Nephron progenitor cell (in vitro differentiated cells): ENCODE measurements at regions not wholly inside any gene's neighbourhood (a gene's known extent, or its start where the extent isn't known, plus 50 kb on each side); places are given as distances from the start of the nearest gene placed in this dataset.
A peak's percentile ranks its signal among the peaks of the same experiment; 100 is the strongest.

Source experiments
- DNase-seq: peaks from one replicate; pipeline ENCODE4 v3.0.0; 2021
- H3K27ac Mint-ChIP-seq: 2 replicates; pipeline ENCODE4 v1.8.0; 2021; ENCODE audit warnings: mild to moderate bottlenecking, moderate library complexity, mixed read lengths
- H3K27me3 Mint-ChIP-seq: 2 replicates; pipeline ENCODE4 v1.8.0; 2021; ENCODE audit warnings: mild to moderate bottlenecking, low read depth, mixed read lengths; ENCODE audit not compliant: poor library complexity
- H3K36me3 Mint-ChIP-seq: 2 replicates; pipeline ENCODE4 v1.8.0; 2021; ENCODE audit warnings: low read depth, mixed read lengths
- H3K4me1 Mint-ChIP-seq: 2 replicates; pipeline ENCODE4 v1.8.0; 2021; ENCODE audit warnings: mixed read lengths
- H3K4me3 Mint-ChIP-seq: 2 replicates; pipeline ENCODE4 v1.8.0; 2021; ENCODE audit warnings: mild to moderate bottlenecking, moderate library complexity, mixed read lengths
- H3K9me3 Mint-ChIP-seq: 2 replicates; pipeline ENCODE4 v1.8.0; 2021; ENCODE audit warnings: mild to moderate bottlenecking, moderate library complexity, mixed read lengths
- TF ChIP-seq, protein P1 (sequence below): fragments of 200-600 bp; sonication (generic); IDR thresholded peaks from 2 replicates; pipeline ENCODE4 v1.5.0; 2021; ENCODE audit warnings: antibody characterized with exemption

DNA sequence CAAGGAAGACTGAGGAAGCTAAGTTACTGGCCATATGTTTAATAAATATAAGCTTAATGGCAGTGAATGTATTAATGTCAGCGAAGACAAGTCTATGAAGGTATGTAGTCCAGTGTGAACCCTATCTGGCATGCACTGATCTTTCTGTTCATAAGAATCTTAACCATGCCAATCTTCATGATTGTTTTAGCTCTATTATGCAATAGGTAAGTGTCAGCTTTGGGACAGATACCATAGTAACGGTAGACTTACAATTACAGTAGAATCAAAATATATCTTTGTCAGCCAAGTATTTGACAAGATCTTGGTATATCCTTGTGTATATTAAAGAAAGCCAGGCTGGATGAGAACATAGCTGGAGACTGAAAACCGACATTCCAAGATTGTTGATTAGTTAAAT lies 428.5 kb downstream of the SPRY2 start:
- H3K27me3 Mint-ChIP-seq: no peaks in the 10 kb centered on the region
- peaks cover 75% of the 10 kb centered on the region for H3K4me1 Mint-ChIP-seq
- no peak for DNase-seq
- no peak overlapping the region for H3K4me3 Mint-ChIP-seq
- H3K27ac Mint-ChIP-seq: no peak overlapping the region
- no peaks in the 10 kb centered on the region for H3K36me3 Mint-ChIP-seq
- H3K9me3 Mint-ChIP-seq: peaks cover 8% of the 10 kb centered on the region
- TF ChIP-seq, protein P1, sequence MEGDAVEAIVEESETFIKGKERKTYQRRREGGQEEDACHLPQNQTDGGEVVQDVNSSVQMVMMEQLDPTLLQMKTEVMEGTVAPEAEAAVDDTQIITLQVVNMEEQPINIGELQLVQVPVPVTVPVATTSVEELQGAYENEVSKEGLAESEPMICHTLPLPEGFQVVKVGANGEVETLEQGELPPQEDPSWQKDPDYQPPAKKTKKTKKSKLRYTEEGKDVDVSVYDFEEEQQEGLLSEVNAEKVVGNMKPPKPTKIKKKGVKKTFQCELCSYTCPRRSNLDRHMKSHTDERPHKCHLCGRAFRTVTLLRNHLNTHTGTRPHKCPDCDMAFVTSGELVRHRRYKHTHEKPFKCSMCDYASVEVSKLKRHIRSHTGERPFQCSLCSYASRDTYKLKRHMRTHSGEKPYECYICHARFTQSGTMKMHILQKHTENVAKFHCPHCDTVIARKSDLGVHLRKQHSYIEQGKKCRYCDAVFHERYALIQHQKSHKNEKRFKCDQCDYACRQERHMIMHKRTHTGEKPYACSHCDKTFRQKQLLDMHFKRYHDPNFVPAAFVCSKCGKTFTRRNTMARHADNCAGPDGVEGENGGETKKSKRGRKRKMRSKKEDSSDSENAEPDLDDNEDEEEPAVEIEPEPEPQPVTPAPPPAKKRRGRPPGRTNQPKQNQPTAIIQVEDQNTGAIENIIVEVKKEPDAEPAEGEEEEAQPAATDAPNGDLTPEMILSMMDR: no peak

DNA sequence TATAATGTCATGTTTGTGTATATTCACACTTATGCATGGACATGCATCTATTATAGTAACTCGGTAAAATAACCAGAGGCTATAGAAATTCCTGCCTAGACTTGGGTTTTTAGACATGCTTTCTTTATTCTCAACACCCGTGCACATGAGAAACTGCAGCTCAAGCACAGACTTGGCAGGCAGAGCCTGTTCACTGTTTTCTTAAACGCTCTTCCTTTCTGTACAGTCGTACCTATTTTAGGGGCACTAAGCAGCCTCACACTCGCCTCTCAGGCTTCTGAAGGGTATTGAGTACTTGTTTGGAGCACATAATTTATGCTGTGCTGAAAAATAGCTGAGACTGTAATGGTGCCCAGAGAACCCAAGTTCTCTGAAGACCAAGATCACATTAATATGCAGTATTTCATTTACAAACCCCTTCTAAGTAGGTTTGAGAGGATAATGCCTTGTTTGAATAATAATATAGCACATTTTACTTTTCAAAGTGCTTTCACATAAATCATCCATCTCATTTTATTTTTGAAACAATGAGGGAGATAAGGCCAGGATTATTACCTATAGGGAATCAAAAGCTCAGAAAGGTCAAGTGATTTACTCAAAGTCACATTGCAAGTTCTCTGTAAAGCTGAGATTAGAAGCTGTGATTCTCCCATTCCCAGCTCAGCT lies 429.9 kb downstream of the SPRY2 start:
- no peaks in the 10 kb centered on the region for H3K36me3 Mint-ChIP-seq
- H3K4me1 Mint-ChIP-seq: peaks cover 67% of the 10 kb centered on the region
- peaks cover 11% of the 10 kb centered on the region for H3K9me3 Mint-ChIP-seq
- DNase-seq: no peak
- H3K27me3 Mint-ChIP-seq: no peaks in the 10 kb centered on the region
- H3K4me3 Mint-ChIP-seq: no peak overlapping the region
- TF ChIP-seq, protein P1: no peak
- H3K27ac Mint-ChIP-seq: peak overlapping the region; percentile 92

DNA sequence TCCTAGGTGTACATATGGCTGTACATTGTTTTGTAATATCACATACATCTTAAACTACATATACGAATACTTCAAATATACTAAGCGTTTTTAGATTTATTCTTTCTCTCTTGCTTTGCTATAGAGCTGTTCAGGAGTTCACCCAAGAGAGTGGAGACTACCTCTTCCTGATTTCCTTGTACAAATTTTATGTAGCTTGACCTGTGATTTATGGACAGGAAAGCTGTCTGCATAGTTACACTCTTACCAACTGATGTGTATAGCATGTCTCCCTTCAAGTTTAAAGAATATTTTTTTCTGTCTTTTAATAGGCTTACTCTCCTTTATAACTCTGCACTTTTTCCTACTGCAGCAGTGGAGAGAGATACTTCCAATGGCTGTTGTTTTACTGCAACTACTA lies 428.7 kb downstream of the NDFIP2 start:
- peak overlapping the region; percentile 39 for H3K4me3 Mint-ChIP-seq
- peaks cover 11% of the 10 kb centered on the region for H3K9me3 Mint-ChIP-seq
- no peak for DNase-seq

DNA sequence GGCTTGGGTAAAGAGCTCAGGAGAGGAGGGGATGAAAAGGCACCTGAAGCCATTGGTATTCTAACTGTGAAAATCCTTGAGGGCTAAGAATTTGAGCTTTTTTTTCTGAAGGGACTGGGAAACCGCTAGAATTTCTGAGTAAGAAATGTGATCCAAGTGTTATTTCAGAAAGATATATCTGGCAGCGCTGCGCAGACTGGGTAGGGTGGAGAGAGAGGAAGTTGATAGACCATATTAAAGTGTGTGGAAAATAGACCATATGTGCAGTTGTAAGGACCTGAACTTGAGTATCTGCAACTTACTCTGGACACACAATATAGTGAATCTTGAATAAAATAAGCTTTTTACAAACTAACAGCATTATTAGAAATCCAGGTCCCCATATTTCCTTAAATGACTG lies 427.4 kb downstream of the NDFIP2 start:
- Mint-ChIP-seq H3K4me3 (no peak overlapping the region), H3K36me3 (no peaks in the 10 kb centered on the region), H3K27me3 (no peaks in the 10 kb centered on the region), H3K9me3 (peaks cover 11% of the 10 kb centered on the region), H3K27ac (peak overlapping the region; percentile 36), H3K4me1 (peaks cover 51% of the 10 kb centered on the region)
- DNase-seq: no peak
- TF ChIP-seq, protein P1: no peak

More for the DNA sequence above, 428.7 kb downstream of the NDFIP2 start:
- Mint-ChIP-seq H3K27me3 (no peaks in the 10 kb centered on the region), H3K27ac (no peak overlapping the region), H3K36me3 (no peaks in the 10 kb centered on the region), H3K4me1 (peaks cover 62% of the 10 kb centered on the region)
- TF ChIP-seq, protein P1: no peak

GRCh38 chr13:79907527-79907926 lies 426.6 kb downstream of the NDFIP2 start:
- TF ChIP-seq, protein P1: no peak
- H3K27me3 Mint-ChIP-seq: no peaks in the 10 kb centered on the region
- no peak overlapping the region for H3K4me3 Mint-ChIP-seq
- no peak overlapping the region for H3K27ac Mint-ChIP-seq
- H3K4me1 Mint-ChIP-seq: peaks cover 43% of the 10 kb centered on the region
- DNase-seq: no peak
- peaks cover 11% of the 10 kb centered on the region for H3K9me3 Mint-ChIP-seq
- H3K36me3 Mint-ChIP-seq: no peaks in the 10 kb centered on the region

- H3K4me1 Mint-ChIP-seq: peaks cover 37% of the 10 kb centered on the region
- no peak overlapping the region for H3K4me3 Mint-ChIP-seq
- TF ChIP-seq, protein P1: no peak
- no peak overlapping the region for H3K27ac Mint-ChIP-seq
- no peak for DNase-seq
- H3K36me3 Mint-ChIP-seq: no peaks in the 10 kb centered on the region
- H3K9me3 Mint-ChIP-seq: peaks cover 11% of the 10 kb centered on the region
- H3K27me3 Mint-ChIP-seq: no peaks in the 10 kb centered on the region
Observed at GRCh38 chr13:79906345-79906744, 425.4 kb downstream of the NDFIP2 start.
